Fibroblast of lung (primary cell): ENCODE measurements at regions not wholly inside any gene's neighbourhood (a gene's known extent, or its start where the extent isn't known, plus 50 kb on each side); places are given as distances from the start of the nearest gene placed in this dataset.

Experiments
- DNase-seq, 2 donors: peaks; one replicate each; pipeline versions ENCODE4 v3.0.0 to v3.0.0-alpha.2; 2010; ENCODE audit warnings: low read depth in 2 of 2
- H2AFZ ChIP-seq: 2 replicates; pipeline ENCODE4 v1.5.1; 2012; ENCODE audit warnings: low read length, control low read depth, inconsistent platforms
- H3K27ac ChIP-seq: 2 replicates; pipeline ENCODE4 v1.5.1; 2011; ENCODE audit warnings: low read length, control low read depth; ENCODE audit not compliant: insufficient read depth
- H3K27me3 ChIP-seq: 2 replicates; pipeline ENCODE4 v1.5.1; 2011; ENCODE audit warnings: mild to moderate bottlenecking, low read length; ENCODE audit not compliant: control insufficient read depth, insufficient read depth
- H3K36me3 ChIP-seq: 2 replicates; pipeline ENCODE4 v1.5.1; 2011; ENCODE audit warnings: low read length; ENCODE audit not compliant: control insufficient read depth, insufficient read depth
- H3K4me1 ChIP-seq: 2 replicates; pipeline ENCODE4 v1.5.1; 2011; ENCODE audit warnings: low read length; ENCODE audit not compliant: control insufficient read depth, insufficient read depth; ENCODE audit errors: extremely low read depth
- H3K4me2 ChIP-seq: 2 replicates; pipeline ENCODE4 v1.5.1; 2011; ENCODE audit warnings: low read length, control low read depth; ENCODE audit not compliant: insufficient read depth; ENCODE audit errors: extremely low read depth
- H3K4me3 ChIP-seq, 4 experiments: fragments of 200-600 bp in 1 of 4; sonication (generic) in 1 of 4; replicated peaks in 1 of 4; 2 replicates each; pipeline ENCODE4 v1.5.1; 2011 to 2016; ENCODE audit warnings: low read length in 4 of 4, low read depth in 3 of 4, mild to moderate bottlenecking in 3 of 4, control low read depth in 2 of 4, inconsistent platforms in 1 of 4, mixed read lengths in 1 of 4; ENCODE audit not compliant: insufficient read depth in 1 of 4; ENCODE audit errors: control extremely low read depth in 1 of 4
- H3K79me2 ChIP-seq: 2 replicates; pipeline ENCODE4 v1.5.1; 2012; ENCODE audit warnings: mild to moderate bottlenecking, low read length, inconsistent platforms; ENCODE audit not compliant: control insufficient read depth, insufficient read depth
- H3K9ac ChIP-seq: 2 replicates; pipeline ENCODE4 v1.5.1; 2011; ENCODE audit warnings: mild to moderate bottlenecking, low read length, control low read depth; ENCODE audit not compliant: insufficient read depth
- H3K9me3 ChIP-seq: 2 replicates; pipeline ENCODE4 v1.5.1; 2012; ENCODE audit warnings: low read depth, low read length; ENCODE audit not compliant: control insufficient read depth, insufficient read depth
- H4K20me1 ChIP-seq: 2 replicates; pipeline ENCODE4 v1.5.1; 2011; ENCODE audit warnings: low read length; ENCODE audit not compliant: control insufficient read depth, insufficient read depth; ENCODE audit errors: extremely low read depth
- EZH2 ChIP-seq: IDR thresholded peaks from 2 replicates; pipeline ENCODE4 v1.5.1; 2012; ENCODE audit warnings: low read length, control low read depth, mild to moderate bottlenecking; ENCODE audit errors: missing control alignments
- TF ChIP-seq, protein P1 (sequence below), 2 donors: IDR thresholded peaks in 1 of 2; conservative IDR thresholded peaks in 1 of 2; 1 replicate in 1 of 2; 2 replicates in 1 of 2; pipeline ENCODE4 v1.5.1; 2011 to 2012; ENCODE audit warnings: low read length in 2 of 2, control low read depth in 1 of 2, inconsistent platforms in 1 of 2, low read depth in 1 of 2, mild to moderate bottlenecking in 1 of 2

GRCh38 chr9:99561509-99561917 lies 260.2 kb upstream of the NR4A3 start:
- H3K9ac ChIP-seq: no peak overlapping the region
- H3K9me3 ChIP-seq: no peaks in the 10 kb centered on the region
- DNase-seq: no peak
- no peak overlapping the region for H3K4me3 ChIP-seq
- H3K4me1 ChIP-seq: no peaks in the 10 kb centered on the region
- no peak overlapping the region for H3K4me2 ChIP-seq
- H3K79me2 ChIP-seq: no peaks in the 10 kb centered on the region
- no peaks in the 10 kb centered on the region for H3K36me3 ChIP-seq
- no peaks in the 10 kb centered on the region for H3K27me3 ChIP-seq
- no peak for TF ChIP-seq EZH2
- H3K27ac ChIP-seq: no peak overlapping the region
- no peak overlapping the region for H2AFZ ChIP-seq
- no peaks in the 10 kb centered on the region for H4K20me1 ChIP-seq

- Histone ChIP-seq H3K4me1 (no peaks in the 10 kb centered on the region), H3K27me3 (no peaks in the 10 kb centered on the region), H3K4me2 (no peak overlapping the region), H3K27ac (no peak overlapping the region), H3K79me2 (no peaks in the 10 kb centered on the region), H3K36me3 (no peaks in the 10 kb centered on the region), H3K4me3 (no peak overlapping the region), H2AFZ (no peak overlapping the region), H3K9ac (no peak overlapping the region), H4K20me1 (no peaks in the 10 kb centered on the region), H3K9me3 (no peaks in the 10 kb centered on the region)
- DNase-seq: no peak
- TF ChIP-seq, protein P1, sequence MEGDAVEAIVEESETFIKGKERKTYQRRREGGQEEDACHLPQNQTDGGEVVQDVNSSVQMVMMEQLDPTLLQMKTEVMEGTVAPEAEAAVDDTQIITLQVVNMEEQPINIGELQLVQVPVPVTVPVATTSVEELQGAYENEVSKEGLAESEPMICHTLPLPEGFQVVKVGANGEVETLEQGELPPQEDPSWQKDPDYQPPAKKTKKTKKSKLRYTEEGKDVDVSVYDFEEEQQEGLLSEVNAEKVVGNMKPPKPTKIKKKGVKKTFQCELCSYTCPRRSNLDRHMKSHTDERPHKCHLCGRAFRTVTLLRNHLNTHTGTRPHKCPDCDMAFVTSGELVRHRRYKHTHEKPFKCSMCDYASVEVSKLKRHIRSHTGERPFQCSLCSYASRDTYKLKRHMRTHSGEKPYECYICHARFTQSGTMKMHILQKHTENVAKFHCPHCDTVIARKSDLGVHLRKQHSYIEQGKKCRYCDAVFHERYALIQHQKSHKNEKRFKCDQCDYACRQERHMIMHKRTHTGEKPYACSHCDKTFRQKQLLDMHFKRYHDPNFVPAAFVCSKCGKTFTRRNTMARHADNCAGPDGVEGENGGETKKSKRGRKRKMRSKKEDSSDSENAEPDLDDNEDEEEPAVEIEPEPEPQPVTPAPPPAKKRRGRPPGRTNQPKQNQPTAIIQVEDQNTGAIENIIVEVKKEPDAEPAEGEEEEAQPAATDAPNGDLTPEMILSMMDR (conservative IDR thresholded peaks at IDR 0.05 in 1 of 2, IDR thresholded peaks at IDR 0.05 in 1 of 2; ENCODE audit: low read depth in 1 of 2, low read length in 2 of 2): no peak
- TF ChIP-seq EZH2: no peak
These were observed 259.6 kb upstream of the NR4A3 start for GRCh38 chr9:99561961-99562565.

DNA sequence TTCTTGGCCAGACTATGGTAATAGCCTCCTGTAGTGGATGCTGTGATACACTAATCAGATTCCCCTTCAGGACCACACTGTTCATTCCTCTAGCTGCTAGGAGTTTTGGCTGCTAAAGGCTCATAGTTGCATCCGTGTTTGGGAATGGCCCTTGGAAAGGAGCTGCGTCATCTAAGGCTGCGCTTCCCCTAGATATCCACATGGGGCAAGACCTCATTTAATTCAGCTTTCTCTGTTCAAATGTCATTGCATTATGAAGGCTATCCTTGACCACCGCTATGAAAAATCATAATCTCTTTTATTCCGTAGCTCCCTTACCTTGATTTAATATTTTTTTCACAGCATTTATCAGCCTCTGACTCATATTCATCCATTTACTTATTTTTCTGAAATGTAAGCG lies 258.3 kb upstream of the NR4A3 start:
- Histone ChIP-seq H3K79me2 (no peaks in the 10 kb centered on the region), H3K36me3 (no peaks in the 10 kb centered on the region)
- TF ChIP-seq EZH2: no peak
- TF ChIP-seq, protein P1 (conservative IDR thresholded peaks at IDR 0.05 in 1 of 2, IDR thresholded peaks at IDR 0.05 in 1 of 2; ENCODE audit: low read depth in 1 of 2, low read length in 2 of 2): no peak

More for the DNA sequence above, 258.3 kb upstream of the NR4A3 start:
- Histone ChIP-seq H3K27me3 (peaks cover 2% of the 10 kb centered on the region), H3K4me3 (no peak overlapping the region), H4K20me1 (no peaks in the 10 kb centered on the region), H2AFZ (no peak overlapping the region), H3K9me3 (no peaks in the 10 kb centered on the region), H3K4me1 (no peaks in the 10 kb centered on the region), H3K27ac (no peak overlapping the region), H3K4me2 (no peak overlapping the region), H3K9ac (no peak overlapping the region)
- peak in 1 of 2 donors; percentile 2 for DNase-seq
